Erythroblast (primary cell): ENCODE measurements at regions not wholly inside any gene's neighbourhood (a gene's known extent, or its start where the extent isn't known, plus 50 kb on each side); places are given as distances from the start of the nearest gene placed in this dataset.
"Not testable (repeated sequence)": the region's sequence is repeated elsewhere in the genome, so short reads cannot be mapped to it uniquely, and the experiment has no call there.

Source experiments
- DNase-seq, 2 experiments: peaks; one replicate each; lab custom pipeline; 2025; lab: John Stamatoyannopoulos, UW
- GATA1 ChIP-seq: IDR thresholded peaks from 2 replicates; pipeline ENCODE4 v1.6.1; 2011; ENCODE audit warnings: low read depth, mild to moderate bottlenecking, control low read depth, low read length, moderate library complexity
- POLR2A ChIP-seq: IDR thresholded peaks from 2 replicates; pipeline ENCODE4 v1.6.1; 2011; ENCODE audit warnings: mild to moderate bottlenecking, low read length

DNA sequence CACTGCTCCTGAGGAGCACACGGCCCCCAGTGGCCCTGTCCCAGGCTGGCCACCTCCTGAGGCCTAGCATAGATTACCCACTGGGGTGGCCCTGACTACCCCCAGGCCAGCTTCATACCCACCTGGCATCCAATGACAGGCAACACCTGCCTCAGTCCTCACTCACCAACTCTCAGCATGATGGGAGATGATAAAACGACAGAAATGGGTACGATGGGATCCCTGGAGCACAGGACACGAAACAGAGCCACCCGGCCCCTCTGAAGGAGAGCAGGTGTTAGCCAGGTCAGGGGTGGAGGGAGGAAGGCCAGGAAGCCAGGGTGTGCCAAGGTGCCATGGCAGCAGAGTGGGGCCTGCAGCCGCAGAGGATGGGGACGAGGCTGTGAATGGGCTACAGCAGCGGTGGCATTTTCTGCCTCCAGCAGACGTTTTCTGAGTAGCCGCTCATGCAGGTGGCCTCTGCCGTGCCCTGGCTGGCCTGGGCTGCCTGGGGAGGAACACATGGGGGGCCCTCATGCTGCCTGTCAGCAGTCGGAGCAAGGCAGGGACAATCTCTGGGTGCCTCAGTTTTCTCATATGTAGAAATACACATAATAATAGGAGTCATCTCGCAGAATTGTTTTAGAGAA lies 50.2 kb upstream of the FGF3 start:
- DNase-seq, result no peak
- TF ChIP-seq POLR2A (no peak), GATA1 (no peak)

DNA sequence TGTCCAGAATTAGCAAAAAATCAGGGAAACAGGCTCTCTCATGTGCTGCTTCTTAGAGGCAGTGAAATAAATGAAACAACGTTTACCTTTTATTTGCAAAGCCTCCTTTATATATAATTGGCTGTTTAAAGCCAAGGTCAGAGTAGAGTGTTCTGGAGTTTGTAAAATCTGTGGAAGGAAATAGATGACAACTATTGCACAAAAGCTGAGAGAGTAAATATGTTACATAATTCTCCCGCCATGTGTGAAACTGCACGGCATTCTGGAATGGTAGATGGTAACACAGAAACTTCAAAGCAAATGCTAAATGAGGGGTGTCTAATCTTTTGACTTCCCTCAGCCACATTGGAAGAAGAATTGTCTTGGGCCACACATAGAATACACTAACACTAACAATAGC lies 51.5 kb upstream of the FGF3 start:
- TF ChIP-seq GATA1 (no peak), POLR2A (no peak)
- no peak for DNase-seq

DNA sequence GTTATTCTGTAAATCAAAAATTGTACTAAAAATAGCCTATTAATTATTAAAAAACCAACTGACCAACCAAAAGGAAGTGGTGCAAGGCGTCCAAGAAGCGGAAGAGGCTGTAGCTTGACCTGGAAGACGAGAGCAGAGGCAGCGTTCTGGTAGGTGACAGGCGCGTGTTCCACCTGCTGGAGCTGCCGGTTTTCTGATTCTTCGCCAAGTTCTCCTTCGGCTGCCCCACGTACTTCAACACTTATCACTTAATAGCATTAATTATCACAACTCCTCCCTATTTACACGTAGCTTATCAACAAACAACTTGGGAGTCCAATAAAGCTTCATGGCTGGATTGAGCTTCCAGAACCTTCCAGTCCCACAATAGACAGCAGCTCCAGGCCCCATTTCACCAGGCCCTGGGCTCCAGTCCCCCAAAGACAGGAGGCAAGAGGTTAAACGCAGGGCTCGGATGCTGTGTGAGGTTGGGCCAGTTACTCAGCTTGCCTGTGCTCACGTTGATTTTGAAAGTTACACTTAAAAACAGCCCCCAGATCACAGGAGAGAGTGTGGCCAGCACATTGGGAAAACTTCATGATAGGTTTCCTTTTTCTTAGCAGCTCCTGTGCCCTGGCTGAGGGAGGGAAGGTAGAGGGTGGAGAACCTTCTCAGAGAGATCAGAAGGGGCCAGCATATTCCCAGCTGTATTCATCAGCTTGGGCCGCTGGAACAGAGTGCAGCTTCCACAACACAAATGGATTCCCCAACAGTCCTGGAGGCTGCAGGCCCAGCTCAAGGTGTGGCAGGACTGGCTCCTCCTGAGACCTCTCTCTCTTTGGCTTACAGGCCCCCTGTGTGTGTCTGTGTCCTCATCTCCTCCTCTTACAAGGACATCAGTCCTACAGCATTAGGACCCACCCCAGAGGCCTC lies 54.2 kb upstream of the FGF3 start:
- no peak for DNase-seq
- TF ChIP-seq POLR2A (no peak), GATA1 (no peak)

DNA sequence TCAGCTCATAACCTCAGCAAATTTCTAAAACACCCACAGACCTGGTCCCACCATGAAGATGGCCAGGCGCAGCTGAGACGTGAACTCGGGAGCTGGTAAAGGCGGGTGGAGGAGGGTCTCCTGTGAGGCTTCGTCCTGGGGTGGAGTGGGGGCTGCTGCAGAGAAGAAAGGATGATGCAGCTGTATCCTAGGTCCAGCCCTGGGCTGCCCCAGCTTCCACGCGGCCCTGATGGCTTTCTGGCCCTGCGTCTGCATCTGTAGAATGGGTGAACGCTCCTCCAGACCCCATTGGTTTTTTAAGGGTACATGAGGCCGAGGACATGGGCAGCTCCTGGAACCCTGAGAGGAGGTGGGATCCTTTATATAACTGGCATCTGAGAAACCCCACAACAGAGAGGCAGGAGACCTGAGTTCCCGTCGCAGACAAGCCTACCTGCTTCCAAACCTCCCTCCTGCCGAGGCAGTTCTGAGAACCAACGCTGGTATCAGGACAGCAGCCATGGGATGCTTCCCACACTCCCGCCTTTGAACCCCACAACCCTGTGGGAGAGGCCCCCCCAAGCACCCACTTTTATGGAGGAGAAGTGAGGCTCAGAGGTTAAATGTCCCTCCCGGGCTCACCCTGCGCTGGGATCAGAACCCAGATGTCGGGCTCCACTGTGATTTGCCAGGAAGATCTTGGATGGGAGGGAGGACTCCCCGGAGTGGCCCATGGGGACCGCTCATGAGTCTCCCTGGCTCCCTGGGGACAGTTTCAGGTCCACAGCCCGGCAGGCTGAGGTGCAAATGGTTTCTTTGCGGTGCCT lies 55.2 kb upstream of the FGF3 start:
- TF ChIP-seq POLR2A, result no peak
- TF ChIP-seq GATA1, result no peak
- DNase-seq, result no peak

DNA sequence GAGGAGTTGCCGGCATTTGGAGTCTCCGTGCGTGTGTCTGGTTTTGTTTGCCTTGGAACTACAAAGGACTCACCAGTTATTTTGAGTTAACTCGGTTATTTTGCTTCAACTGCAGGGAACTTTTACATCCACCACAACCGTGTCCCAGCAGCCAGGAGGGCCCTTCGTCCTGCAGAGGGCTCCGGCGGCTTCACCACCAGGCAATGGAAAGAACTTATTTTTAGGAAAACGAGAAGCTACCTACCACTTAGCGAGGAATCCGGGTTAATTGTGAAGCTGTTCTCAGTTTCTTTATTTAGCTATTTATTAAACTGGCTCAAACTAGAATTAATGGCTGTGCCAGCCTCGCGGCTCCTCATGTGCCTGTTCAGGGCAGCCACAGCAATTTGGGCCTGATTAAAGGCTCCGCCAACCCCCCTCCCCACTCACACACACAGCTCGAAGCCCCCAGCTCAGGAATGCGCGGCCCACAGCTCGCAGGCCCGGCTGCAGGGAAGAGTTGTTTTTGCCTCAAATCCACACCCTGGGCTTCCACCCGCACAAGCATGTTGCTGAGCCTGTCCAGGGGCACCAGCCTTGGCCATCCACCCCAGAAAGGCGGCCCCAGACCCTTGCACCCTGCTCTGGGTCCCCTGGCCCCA lies 55.9 kb upstream of the FGF3 start:
- TF ChIP-seq POLR2A (no peak), GATA1 (no peak)
- DNase-seq, result no peak

DNA sequence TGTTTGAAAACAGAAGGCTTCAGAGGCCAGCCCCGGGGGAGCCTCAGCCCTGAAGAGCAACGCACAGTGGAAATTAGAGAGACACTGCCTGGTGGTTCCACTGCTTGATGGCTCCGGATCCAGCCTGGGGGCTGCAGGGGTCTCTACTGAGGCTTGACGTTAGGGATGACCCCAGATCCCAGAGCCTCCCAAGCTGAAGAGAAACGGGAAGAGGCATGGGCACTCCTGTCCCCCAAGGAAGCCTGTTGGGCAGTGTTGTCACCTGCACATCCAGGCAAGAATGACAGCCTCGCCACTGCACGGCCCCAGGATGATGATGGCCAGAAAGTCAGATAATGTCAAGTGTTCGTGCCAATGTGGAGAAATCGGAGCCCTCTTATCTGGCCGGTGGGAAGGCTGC lies 56.8 kb upstream of the FGF3 start:
- no peak for DNase-seq

DNA sequence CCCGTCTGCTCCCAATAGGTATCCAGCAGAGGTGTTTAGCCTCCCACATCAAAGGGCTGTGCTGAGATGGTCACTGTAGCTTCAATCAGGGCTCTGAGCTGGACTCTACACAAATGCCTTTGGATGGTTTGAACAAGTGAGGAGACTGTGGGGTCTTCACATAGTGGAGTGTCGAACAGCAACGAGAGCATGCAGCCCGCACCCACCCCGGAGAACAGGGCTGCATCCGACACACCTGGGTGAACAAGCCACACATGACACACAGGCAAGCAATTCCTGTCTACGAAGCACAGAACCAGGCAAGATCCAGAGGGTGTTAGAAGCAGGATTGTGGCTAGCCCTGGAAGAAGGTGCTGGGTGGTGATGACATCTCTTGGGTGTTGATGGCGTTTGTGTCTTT lies 58.0 kb upstream of the FGF3 start:
- no peak for DNase-seq
- no peak for TF ChIP-seq POLR2A
- TF ChIP-seq GATA1, result no peak

More for the DNA sequence above, 56.8 kb upstream of the FGF3 start:
- TF ChIP-seq POLR2A (no peak), GATA1 (no peak)

DNA sequence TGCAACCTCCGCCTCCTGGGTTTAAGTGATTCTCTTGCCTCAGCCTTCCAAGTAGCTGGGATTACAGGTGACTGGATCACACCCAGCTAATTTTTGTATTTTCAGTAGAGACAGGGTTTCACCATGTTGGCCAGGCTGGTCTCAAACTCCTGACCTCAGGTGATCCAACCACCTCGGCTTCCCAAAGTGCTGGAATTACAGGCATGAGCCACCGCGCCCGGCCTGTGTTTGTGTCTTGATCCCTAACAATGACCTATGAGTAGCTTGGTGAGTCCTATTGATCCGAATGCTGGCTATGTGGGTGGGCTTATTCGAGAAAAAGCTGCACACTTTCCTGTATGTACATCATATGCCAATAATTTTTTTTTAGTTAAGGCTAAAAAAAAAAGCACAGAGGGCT lies 58.5 kb upstream of the FGF3 start:
- not testable (repeated sequence) for DNase-seq

DNA sequence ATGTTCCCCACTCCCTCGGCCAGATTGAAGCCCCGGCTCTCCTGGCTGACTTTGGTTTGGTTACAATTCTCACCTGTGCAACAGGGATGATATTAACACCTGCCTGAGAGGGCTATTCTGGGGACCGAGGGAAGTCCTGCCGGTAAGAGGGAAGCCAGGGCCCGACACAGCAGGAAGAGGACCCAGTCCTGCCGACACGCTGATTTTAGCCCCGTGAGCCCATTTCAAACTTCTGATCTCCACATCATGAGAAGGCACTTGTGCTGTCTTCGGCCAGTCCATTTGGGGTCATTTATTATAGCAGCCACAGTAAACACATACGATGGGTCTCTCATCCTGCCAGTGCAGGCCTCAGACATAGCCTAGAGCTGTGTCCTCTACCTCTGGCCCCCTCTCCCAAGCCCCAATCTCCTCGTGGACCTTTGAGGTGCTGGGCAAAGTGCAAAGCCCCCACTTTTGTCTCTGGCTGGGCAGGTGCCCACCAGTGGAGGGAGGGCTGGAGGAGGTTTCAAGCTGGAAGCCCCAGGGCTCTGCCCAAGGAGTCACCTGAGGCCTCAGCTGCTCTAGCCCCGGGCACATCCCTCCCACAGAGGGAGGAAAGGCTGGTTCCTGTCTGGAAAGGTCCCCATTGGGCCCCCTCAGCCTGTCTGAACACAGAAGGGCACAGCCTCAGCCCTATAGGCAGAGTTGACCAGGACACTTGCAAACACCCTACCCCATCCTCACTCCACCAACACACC lies 59.1 kb upstream of the FGF3 start:
- no peak for DNase-seq
- TF ChIP-seq POLR2A (no peak), GATA1 (no peak)

DNA sequence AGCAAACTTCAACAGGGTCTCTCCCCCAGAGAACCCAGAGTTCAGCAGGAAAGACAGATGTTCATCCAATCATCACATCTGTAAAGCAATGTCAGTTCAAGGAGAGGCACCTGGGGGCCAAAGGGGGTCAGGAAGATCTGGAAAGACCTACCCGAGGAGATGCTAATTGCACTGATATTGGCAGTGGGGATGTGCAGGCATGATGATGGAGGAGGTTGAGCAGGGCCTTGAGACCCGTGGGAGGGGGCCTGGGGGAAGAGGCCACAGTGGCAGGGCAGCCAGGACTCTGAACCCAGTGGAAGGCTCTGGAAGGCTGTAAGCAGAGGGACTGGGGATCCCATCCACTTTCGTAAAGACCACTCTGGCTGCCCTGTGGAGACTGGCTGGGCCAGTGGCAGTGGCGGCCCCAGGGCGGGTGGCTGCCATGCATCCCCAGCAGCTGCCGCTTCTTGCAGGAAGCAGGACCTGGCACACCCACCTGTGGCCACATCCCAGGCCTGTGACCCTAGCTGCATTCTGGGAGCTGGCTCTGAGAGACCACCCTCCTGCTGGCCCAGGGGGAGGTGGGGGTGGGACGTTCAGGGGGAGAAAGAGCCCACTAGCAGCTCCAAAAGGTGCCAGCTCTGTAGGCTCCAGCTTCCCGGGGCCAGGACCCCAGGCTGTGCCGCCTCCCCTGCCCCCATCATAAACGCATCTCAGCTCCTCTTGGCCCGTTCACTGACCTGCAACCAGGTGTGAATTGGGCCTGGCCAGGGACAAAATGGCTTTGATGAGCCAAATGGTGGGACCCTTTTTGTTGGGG lies 59.9 kb upstream of the FGF3 start:
- no peak for TF ChIP-seq GATA1
- no peak for TF ChIP-seq POLR2A
- no peak for DNase-seq

DNA sequence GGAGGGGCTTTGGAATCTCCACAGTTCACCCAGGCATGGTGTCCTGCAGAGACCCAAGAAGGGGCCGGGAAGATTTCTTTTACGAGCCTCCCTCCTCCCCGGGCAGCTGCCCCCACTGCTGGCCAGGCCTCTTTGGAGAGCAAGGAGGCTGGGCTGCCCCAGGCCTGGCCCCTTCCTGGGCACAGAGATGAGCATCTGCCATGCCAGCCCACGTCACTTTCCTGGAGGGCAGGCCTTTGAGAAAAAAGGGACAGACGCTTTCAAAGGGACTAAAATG lies 60.5 kb upstream of the FGF3 start:
- no peak for DNase-seq
- TF ChIP-seq POLR2A, result no peak
- TF ChIP-seq GATA1, result no peak

DNA sequence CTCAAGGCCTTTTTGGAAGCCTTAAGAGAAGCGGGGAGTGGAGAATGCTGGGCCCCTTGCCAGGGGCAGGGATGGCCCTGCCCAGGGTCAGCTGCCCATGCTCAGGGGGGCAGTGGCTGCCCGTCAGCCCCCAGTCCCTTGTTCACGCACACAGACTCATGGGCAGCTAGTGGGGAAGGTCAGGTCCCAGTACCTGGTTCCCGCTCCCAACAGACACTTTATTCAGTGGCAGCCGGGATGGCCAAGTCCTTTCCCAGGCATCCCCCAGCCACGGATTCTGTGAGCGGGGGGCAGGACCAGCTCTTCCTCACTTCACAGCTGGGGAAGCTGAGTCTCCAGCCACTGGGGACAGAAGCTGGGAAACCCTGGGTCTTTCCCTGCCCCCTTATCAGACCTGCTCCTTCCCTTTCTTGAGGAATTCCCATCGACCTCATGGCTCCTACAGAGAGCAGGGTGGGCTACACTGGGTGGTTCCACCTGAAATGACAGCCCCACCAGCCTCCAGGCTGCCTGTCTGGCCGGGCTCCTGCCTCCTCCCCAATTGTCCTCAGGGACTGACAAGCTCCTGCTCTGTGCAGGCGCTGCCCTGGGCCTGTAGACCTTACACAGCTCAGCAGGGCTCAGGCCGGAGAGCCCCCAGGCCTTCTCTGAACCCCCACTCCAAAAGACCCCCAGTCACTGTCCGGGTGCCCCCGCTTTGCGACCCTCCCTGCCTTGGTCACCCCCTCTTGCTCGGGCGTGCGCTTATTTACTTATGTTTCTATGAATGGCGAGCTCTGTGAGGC lies 61.0 kb upstream of the FGF3 start:
- DNase-seq, result no peak
- TF ChIP-seq GATA1 (no peak), POLR2A (no peak)
